ENCODE measurements at regions not wholly inside any gene's neighbourhood (a gene's known extent, or its start where the extent isn't known, plus 50 kb on each side); places are given as distances from the start of the nearest gene placed in this dataset.

DNA sequence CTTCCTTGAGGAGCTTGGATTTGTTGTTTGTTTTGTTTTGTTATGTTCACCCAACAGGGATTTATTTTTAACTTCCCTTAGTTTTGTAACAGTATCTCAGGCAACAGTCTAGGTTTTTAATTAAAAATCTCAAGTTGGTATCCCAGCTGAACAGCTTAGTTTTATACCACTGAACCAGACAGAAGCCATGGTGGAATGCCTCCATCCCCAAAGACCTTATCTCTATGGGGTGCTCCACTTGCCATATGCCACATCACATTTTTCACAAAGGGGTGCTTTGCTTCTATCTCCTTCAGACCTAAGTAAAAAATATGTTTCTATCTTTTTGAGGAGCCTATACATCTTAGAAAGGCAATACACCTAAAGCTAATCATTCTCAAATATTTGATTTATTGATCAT is 715.8 kb upstream of the KIF2B start:
- Mint-ChIP-seq H3K4me1 (ENCODE audit: low read depth) (no peaks in the 10 kb centered on the region), H3K27me3 (ENCODE audit: low read depth) (peaks cover 2% of the 10 kb centered on the region), H3K9me3 (ENCODE audit: low read depth) (peaks cover 5% of the 10 kb centered on the region), H3K27ac (ENCODE audit: unreplicated experiment) (no peak overlapping the region), H3K4me3 (ENCODE audit: unreplicated experiment) (no peak overlapping the region), H3K36me3 (ENCODE audit: low read depth) (no peaks in the 10 kb centered on the region)
- TF ChIP-seq, protein P1, sequence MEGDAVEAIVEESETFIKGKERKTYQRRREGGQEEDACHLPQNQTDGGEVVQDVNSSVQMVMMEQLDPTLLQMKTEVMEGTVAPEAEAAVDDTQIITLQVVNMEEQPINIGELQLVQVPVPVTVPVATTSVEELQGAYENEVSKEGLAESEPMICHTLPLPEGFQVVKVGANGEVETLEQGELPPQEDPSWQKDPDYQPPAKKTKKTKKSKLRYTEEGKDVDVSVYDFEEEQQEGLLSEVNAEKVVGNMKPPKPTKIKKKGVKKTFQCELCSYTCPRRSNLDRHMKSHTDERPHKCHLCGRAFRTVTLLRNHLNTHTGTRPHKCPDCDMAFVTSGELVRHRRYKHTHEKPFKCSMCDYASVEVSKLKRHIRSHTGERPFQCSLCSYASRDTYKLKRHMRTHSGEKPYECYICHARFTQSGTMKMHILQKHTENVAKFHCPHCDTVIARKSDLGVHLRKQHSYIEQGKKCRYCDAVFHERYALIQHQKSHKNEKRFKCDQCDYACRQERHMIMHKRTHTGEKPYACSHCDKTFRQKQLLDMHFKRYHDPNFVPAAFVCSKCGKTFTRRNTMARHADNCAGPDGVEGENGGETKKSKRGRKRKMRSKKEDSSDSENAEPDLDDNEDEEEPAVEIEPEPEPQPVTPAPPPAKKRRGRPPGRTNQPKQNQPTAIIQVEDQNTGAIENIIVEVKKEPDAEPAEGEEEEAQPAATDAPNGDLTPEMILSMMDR (IDR thresholded peaks at IDR 0.05): no peak
- no peak for DNase-seq (ENCODE audit: low spot score)

DNA sequence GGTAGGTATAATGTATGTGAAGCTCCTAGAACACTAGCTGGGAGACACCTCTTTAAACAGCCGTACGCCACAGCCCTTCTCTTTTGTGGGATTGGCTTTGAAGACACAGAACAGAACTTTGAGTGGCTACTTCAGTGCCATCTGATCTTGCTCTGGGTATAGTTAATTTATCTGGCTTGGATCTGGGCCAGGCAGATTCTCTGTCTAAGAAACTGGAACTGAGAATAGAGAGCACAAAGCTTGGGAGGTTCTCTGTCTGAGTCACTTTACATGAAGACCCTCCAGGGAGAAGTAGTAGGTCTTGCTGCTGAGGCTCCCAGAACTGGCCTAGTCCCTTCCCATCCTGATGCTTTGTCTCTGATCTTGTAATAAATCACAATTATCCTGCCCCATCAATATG is 721.0 kb upstream of the KIF2B start:
- Mint-ChIP-seq H3K27ac (ENCODE audit: unreplicated experiment) (no peak overlapping the region), H3K4me3 (ENCODE audit: unreplicated experiment) (no peak overlapping the region), H3K4me1 (ENCODE audit: low read depth) (no peaks in the 10 kb centered on the region), H3K27me3 (ENCODE audit: low read depth) (no peaks in the 10 kb centered on the region), H3K9me3 (ENCODE audit: low read depth) (no peaks in the 10 kb centered on the region), H3K36me3 (ENCODE audit: low read depth) (no peaks in the 10 kb centered on the region)
- TF ChIP-seq, protein P1 (IDR thresholded peaks at IDR 0.05): no peak
- DNase-seq (ENCODE audit: low spot score): no peak

DNA sequence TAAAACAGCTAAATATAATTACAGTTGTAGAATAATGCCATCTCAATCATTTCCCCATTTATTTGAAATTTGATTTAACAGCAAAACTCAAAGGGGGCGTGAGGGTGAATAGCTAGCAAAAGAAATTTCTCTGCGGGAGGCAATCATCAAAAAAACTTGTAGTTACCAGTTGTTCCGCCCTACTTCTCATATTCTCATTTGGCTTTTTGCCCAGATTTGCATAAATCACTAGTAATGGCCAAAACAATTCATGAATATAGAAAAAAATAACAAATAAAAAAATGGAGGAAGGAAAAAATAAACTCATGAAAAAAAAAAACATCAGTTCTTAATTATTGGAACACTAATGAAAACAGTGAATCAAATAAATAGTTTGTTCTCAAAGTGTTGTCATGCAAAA is 722.6 kb upstream of the KIF2B start:
- Mint-ChIP-seq H3K27me3 (ENCODE audit: low read depth) (no peaks in the 10 kb centered on the region), H3K9me3 (ENCODE audit: low read depth) (no peaks in the 10 kb centered on the region), H3K4me1 (ENCODE audit: low read depth) (no peaks in the 10 kb centered on the region), H3K27ac (ENCODE audit: unreplicated experiment) (no peak overlapping the region), H3K4me3 (ENCODE audit: unreplicated experiment) (no peak overlapping the region), H3K36me3 (ENCODE audit: low read depth) (no peaks in the 10 kb centered on the region)
- no peak for DNase-seq (ENCODE audit: low spot score)
- TF ChIP-seq, protein P1 (IDR thresholded peaks at IDR 0.05): no peak

DNA sequence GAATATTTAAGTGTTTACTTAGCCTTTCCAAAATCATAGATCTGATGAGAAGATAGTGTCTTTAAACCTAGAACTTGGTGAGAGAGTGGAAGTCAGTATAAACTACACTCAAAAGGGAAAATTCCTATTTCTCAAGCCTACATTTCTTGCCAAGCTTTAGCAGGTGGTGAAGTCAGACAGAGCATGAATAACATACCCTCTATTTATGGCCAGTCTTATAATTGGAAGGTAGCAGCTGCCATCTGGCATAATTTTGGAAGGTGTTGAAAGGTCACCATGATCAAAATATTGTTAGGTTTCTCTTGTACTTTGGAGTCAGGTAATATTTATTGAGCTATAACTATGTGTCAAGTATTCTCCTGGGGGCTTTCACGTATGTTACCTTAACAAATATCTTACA is 729.3 kb upstream of the KIF2B start:
- H3K4me1 Mint-ChIP-seq (ENCODE audit: low read depth): no peaks in the 10 kb centered on the region
- H3K27me3 Mint-ChIP-seq (ENCODE audit: low read depth): no peaks in the 10 kb centered on the region
- TF ChIP-seq, protein P1 (IDR thresholded peaks at IDR 0.05): no peak
- no peaks in the 10 kb centered on the region for H3K9me3 Mint-ChIP-seq (ENCODE audit: low read depth)
- no peaks in the 10 kb centered on the region for H3K36me3 Mint-ChIP-seq (ENCODE audit: low read depth)
- DNase-seq (ENCODE audit: low spot score): no peak
- H3K27ac Mint-ChIP-seq (ENCODE audit: unreplicated experiment): no peak overlapping the region
- H3K4me3 Mint-ChIP-seq (ENCODE audit: unreplicated experiment): no peak overlapping the region

DNA sequence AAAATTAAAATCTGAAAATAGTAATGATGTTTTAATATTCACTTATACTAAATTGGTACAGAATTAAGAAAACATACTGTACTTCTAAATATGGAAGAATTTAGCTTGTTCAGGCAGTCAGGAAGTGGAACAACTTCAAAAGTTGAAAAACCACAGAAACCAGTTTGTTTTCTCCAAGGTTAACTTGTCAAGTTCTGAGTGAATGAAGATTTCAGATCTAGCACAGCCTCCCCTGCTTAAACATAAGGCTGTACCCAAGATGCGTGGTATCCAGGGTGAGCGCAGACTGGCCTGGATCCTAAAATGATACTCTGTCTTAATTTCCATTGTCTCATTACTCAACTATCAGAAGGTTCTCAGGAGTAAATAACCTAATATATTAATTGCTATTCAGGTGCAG is 730.7 kb upstream of the KIF2B start:
- DNase-seq (ENCODE audit: low spot score): no peak
- Mint-ChIP-seq H3K4me1 (ENCODE audit: low read depth) (no peaks in the 10 kb centered on the region), H3K4me3 (ENCODE audit: unreplicated experiment) (no peak overlapping the region), H3K9me3 (ENCODE audit: low read depth) (no peaks in the 10 kb centered on the region), H3K27ac (ENCODE audit: unreplicated experiment) (no peak overlapping the region), H3K27me3 (ENCODE audit: low read depth) (no peaks in the 10 kb centered on the region), H3K36me3 (ENCODE audit: low read depth) (no peaks in the 10 kb centered on the region)
- TF ChIP-seq, protein P1 (IDR thresholded peaks at IDR 0.05): no peak

Data from chondrocyte (in vitro differentiated cells).